Colonic mucosa (tissue), 4 donors: ENCODE measurements at regions not wholly inside any gene's neighbourhood (a gene's known extent, or its start where the extent isn't known, plus 50 kb on each side); places are given as distances from the start of the nearest gene placed in this dataset.
"Not testable (repeated sequence)": the region's sequence is repeated elsewhere in the genome, so short reads cannot be mapped to it uniquely, and the experiment has no call there.

ENCODE experiments used
- DNase-seq: peaks from one replicate; pipeline ENCODE4 v3.0.0-alpha.2; 2020
- H3K27ac ChIP-seq: fragments of 200-600 bp; one replicate; pipeline ENCODE4 v1.8.0; 2021
- H3K27me3 ChIP-seq: fragments of 200-600 bp; one replicate; pipeline ENCODE4 v1.8.0; 2021
- H3K36me3 ChIP-seq: fragments of 200-600 bp; one replicate; pipeline ENCODE4 v1.8.0; 2021
- H3K4me1 ChIP-seq: fragments of 200-600 bp; one replicate; pipeline ENCODE4 v1.8.0; 2021; ENCODE audit warnings: mild to moderate bottlenecking
- H3K4me3 ChIP-seq: fragments of 200-600 bp; one replicate; pipeline ENCODE4 v1.8.0; 2021
- H3K9ac ChIP-seq, 2 donors: one replicate each; pipeline ENCODE4 v1.7.0; 2013; ENCODE audit warnings: control low read depth in 2 of 2, low read depth in 2 of 2, low read length in 2 of 2
- H3K9me3 ChIP-seq: fragments of 200-600 bp; one replicate; pipeline ENCODE4 v1.8.0; 2021
- CTCF ChIP-seq: fragments of 200-600 bp; IDR thresholded peaks from one replicate; pipeline ENCODE4 v1.8.0; 2022; ENCODE audit warnings: antibody characterized with exemption, mild to moderate bottlenecking
- intact Hi-C: fragments of 100-400 bp; cut with DNase I; formaldehyde crosslinking; loops from one replicate; pipeline ENCODE4 v1.14.1; 2022
- donor health status: healthy.
- donor health status: DM: no; HTN: no; CAD: no.
- donor health status: DM: no; HTN: no; CAD: no.

DNA sequence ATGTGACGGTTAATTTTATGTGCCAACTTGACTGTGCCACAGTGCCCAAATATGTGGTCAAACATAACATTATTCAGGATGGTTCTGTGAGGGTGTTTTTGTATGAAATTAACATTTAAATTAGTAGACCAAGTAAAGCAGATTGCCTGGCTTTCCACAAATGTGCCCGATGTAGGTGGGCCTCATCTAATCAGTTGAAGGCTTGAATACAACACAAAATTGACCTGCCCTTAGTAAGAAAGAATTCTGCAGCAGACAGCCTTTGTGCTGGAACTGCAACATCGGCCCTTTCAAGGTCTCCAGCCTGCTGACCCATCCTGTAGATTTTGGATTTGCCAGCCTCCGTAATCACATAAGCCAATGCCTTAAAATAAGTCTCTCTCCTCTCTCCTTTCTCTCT lies 215.9 kb downstream of the MEX3B start:
- no peak for TF ChIP-seq CTCF
- Histone ChIP-seq H3K36me3 (no peaks in the 10 kb centered on the region), H3K4me1 (no peaks in the 10 kb centered on the region), H3K9me3 (no peaks in the 10 kb centered on the region), H3K9ac (no peak overlapping the region), H3K27me3 (no peaks in the 10 kb centered on the region), H3K27ac (no peak overlapping the region), H3K4me3 (no peak overlapping the region)
- intact Hi-C loops = no loop called here
- no peak for DNase-seq

GRCh38 chr15:81828135-81828534 lies 217.7 kb downstream of the MEX3B start:
- Histone ChIP-seq H3K9me3 (no peaks in the 10 kb centered on the region), H3K36me3 (no peaks in the 10 kb centered on the region), H3K9ac (no peak overlapping the region), H3K27me3 (no peaks in the 10 kb centered on the region), H3K4me3 (no peak overlapping the region), H3K27ac (no peak overlapping the region), H3K4me1 (no peaks in the 10 kb centered on the region)
- intact Hi-C loops = no loop called here
- DNase-seq = no peak
- no peak for TF ChIP-seq CTCF

DNA sequence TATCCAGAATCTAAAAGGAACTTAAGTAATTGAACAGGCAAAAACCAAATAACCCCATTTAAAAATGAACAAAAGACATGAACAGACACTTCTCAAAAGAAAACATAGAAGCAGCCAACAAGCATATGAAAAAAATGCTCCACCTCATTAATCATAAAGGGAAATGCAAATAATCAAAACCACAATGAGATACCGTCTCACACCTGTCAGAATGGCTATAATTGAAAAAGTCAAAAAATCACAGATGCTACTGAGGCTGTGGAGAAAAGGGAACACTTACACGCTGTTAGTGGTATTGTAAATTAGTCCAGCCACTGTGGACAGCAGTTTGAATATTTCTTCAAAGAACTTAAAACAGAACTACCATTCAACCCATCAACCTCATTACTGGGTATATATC lies 220.7 kb downstream of the MEX3B start:
- Histone ChIP-seq H3K9ac (no peak overlapping the region), H3K4me3 (no peak overlapping the region), H3K27me3 (no peaks in the 10 kb centered on the region), H3K36me3 (no peaks in the 10 kb centered on the region), H3K9me3 (no peaks in the 10 kb centered on the region), H3K27ac (no peak overlapping the region), H3K4me1 (no peaks in the 10 kb centered on the region)
- no peak for TF ChIP-seq CTCF
- DNase-seq = no peak
- intact Hi-C loops = no loop called here

DNA sequence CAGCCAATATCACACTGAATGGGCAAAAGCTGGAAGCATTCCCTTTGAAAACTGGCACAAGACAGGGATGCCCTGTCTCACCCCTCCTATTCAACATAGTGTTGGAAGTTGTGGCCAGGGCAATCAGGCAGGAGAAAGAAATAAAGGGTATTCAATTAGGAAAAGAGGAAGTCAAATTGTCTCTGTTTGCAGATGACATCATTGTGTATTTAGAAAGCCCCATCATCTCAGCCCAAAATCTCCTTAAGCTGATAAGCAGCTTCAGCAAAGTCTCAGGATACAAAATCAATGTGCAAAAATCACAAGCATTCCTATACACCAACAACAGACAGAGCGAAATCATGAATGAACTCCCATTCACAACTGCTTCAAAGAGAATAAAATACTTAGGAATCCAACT lies 223.2 kb downstream of the MEX3B start:
- H3K9ac ChIP-seq, H3K9me3 ChIP-seq, H3K36me3 ChIP-seq, H3K27ac ChIP-seq, H3K4me1 ChIP-seq, intact Hi-C loops, DNase-seq, H3K4me3 ChIP-seq, H3K27me3 ChIP-seq: not testable (repeated sequence)

GRCh38 chr15:81819924-81820635 lies 225.7 kb downstream of the MEX3B start:
- TF ChIP-seq CTCF = no peak
- Histone ChIP-seq H3K4me1 (no peaks in the 10 kb centered on the region), H3K9ac (no peak overlapping the region), H3K27me3 (no peaks in the 10 kb centered on the region), H3K36me3 (no peaks in the 10 kb centered on the region), H3K9me3 (no peaks in the 10 kb centered on the region), H3K4me3 (no peak overlapping the region), H3K27ac (no peak overlapping the region)
- no peak for DNase-seq
- intact Hi-C loops = no loop called here

- no peak overlapping the region for H3K4me3 ChIP-seq
- no peaks in the 10 kb centered on the region for H3K36me3 ChIP-seq
- H3K9me3 ChIP-seq = no peaks in the 10 kb centered on the region
- intact Hi-C loops = no loop called here
- H3K27ac ChIP-seq = no peak overlapping the region
- H3K9ac ChIP-seq = no peak overlapping the region
- no peaks in the 10 kb centered on the region for H3K27me3 ChIP-seq
- H3K4me1 ChIP-seq = no peaks in the 10 kb centered on the region
- DNase-seq = no peak
- TF ChIP-seq CTCF = no peak
Observed at GRCh38 chr15:81814882-81815455, 230.8 kb downstream of the MEX3B start.
